Spinal cord (tissue), 9 donors: ENCODE measurements at regions not wholly inside any gene's neighbourhood (a gene's known extent, or its start where the extent isn't known, plus 50 kb on each side); places are given as distances from the start of the nearest gene placed in this dataset.
"Not testable (repeated sequence)": the region's sequence is repeated elsewhere in the genome, so short reads cannot be mapped to it uniquely, and the experiment has no call there.

Experiments
- DNase-seq, 6 donors: peaks; one replicate each; pipeline versions ENCODE4 v3.0.0 to v3.0.0-alpha.2; 2013 to 2015; ENCODE audit warnings: low spot score in 6 of 6, low read depth in 4 of 6
- H3K27ac ChIP-seq: one replicate; pipeline ENCODE4 v1.5.1; 2013; ENCODE audit warnings: low read depth, low read length, control low read depth
- H3K27me3 ChIP-seq: one replicate; pipeline ENCODE4 v1.6.1; 2013; ENCODE audit warnings: low read length; ENCODE audit not compliant: control insufficient read depth, insufficient read depth
- H3K36me3 ChIP-seq: one replicate; pipeline ENCODE4 v1.6.1; 2013; ENCODE audit warnings: low read length; ENCODE audit not compliant: control insufficient read depth, insufficient read depth
- H3K4me1 ChIP-seq: one replicate; pipeline ENCODE4 v1.6.1; 2013; ENCODE audit warnings: low read length; ENCODE audit not compliant: control insufficient read depth, insufficient read depth
- H3K4me3 ChIP-seq: one replicate; pipeline ENCODE4 v1.5.1; 2013; ENCODE audit warnings: low read depth, low read length, control low read depth
- H3K9me3 ChIP-seq: one replicate; pipeline ENCODE4 v1.6.1; 2013; ENCODE audit warnings: low read length; ENCODE audit not compliant: control insufficient read depth, insufficient read depth
- WGBS: methylation state at CpG from one replicate; pipeline ENCODE4 v1.1.5; 2013; ENCODE audit warnings: missing lambda C conversion rate; ENCODE audit not compliant: insufficient coverage; 5-methylcytosine and 5-hydroxymethylcytosine counted together
- donor health status: healthy.

GRCh38 chr14:103230021-103230420 lies 104.0 kb upstream of the EIF5 start:
- Histone ChIP-seq H3K27me3 (peaks cover 4% of the 10 kb centered on the region), H3K36me3 (no peaks in the 10 kb centered on the region), H3K4me1 (peaks cover 7% of the 10 kb centered on the region), H3K27ac (no peak overlapping the region), H3K9me3 (no peaks in the 10 kb centered on the region), H3K4me3 (no peak overlapping the region)
- 96% methylated on average over 9 of the region's 9 CpGs for WGBS
- DNase-seq: no peak

- Histone ChIP-seq H3K27me3 (peaks cover 2% of the 10 kb centered on the region), H3K27ac (no peak overlapping the region), H3K36me3 (no peaks in the 10 kb centered on the region), H3K9me3 (no peaks in the 10 kb centered on the region), H3K4me1 (peaks cover 4% of the 10 kb centered on the region), H3K4me3 (no peak overlapping the region)
- DNase-seq: no peak
- WGBS: 85% methylated on average over 16 of the region's 16 CpGs
These were observed 103.2 kb upstream of the EIF5 start for GRCh38 chr14:103230658-103231334.

- Histone ChIP-seq H3K36me3 (no peaks in the 10 kb centered on the region), H3K27ac (no peak overlapping the region), H3K27me3 (peaks cover 2% of the 10 kb centered on the region), H3K4me1 (peaks cover 9% of the 10 kb centered on the region), H3K4me3 (no peak overlapping the region), H3K9me3 (no peaks in the 10 kb centered on the region)
- 87% methylated on average over 17 of the region's 22 CpGs for WGBS
- no peak for DNase-seq
These were observed 102.5 kb upstream of the EIF5 start for GRCh38 chr14:103231376-103232019.

GRCh38 chr14:103232031-103232808 lies 101.8 kb upstream of the EIF5 start:
- no peak overlapping the region for H3K27ac ChIP-seq
- no peak overlapping the region for H3K4me3 ChIP-seq
- DNase-seq: no peak
- no peaks in the 10 kb centered on the region for H3K27me3 ChIP-seq
- WGBS: 71% methylated on average over 11 of the region's 13 CpGs
- no peaks in the 10 kb centered on the region for H3K9me3 ChIP-seq
- no peaks in the 10 kb centered on the region for H3K36me3 ChIP-seq
- H3K4me1 ChIP-seq: peaks cover 9% of the 10 kb centered on the region

GRCh38 chr14:103232831-103233319 lies 101.2 kb upstream of the EIF5 start:
- no peak overlapping the region for H3K4me3 ChIP-seq
- no peak overlapping the region for H3K27ac ChIP-seq
- 74% methylated on average over 14 of the region's 16 CpGs for WGBS
- H3K9me3 ChIP-seq: no peaks in the 10 kb centered on the region
- no peaks in the 10 kb centered on the region for H3K27me3 ChIP-seq
- DNase-seq: no peak
- peaks cover 9% of the 10 kb centered on the region for H3K4me1 ChIP-seq
- no peaks in the 10 kb centered on the region for H3K36me3 ChIP-seq

GRCh38 chr14:103233328-103233727 lies 100.7 kb upstream of the EIF5 start:
- Histone ChIP-seq H3K4me1 (peaks cover 9% of the 10 kb centered on the region), H3K36me3 (no peaks in the 10 kb centered on the region), H3K4me3 (no peak overlapping the region), H3K27me3 (no peaks in the 10 kb centered on the region), H3K27ac (no peak overlapping the region), H3K9me3 (no peaks in the 10 kb centered on the region)
- DNase-seq: no peak
- WGBS: 98% methylated on average over 3 of the region's 3 CpGs

- H3K27me3 ChIP-seq, H3K36me3 ChIP-seq, H3K9me3 ChIP-seq, H3K4me1 ChIP-seq, DNase-seq, H3K4me3 ChIP-seq, H3K27ac ChIP-seq: not testable (repeated sequence)
- 24% methylated on average over 2 of the region's 9 CpGs for WGBS
These were observed 99.2 kb upstream of the EIF5 start for GRCh38 chr14:103234826-103235225.

GRCh38 chr14:103235506-103235905 lies 98.5 kb upstream of the EIF5 start:
- not testable (repeated sequence) for H3K9me3 ChIP-seq, H3K4me3 ChIP-seq, H3K4me1 ChIP-seq, H3K27me3 ChIP-seq, H3K36me3 ChIP-seq, H3K27ac ChIP-seq
- DNase-seq: peak in 1 of 6 donors; percentile 10
- 41% methylated on average over 4 of the region's 5 CpGs for WGBS

- DNase-seq: no peak
- no peak overlapping the region for H3K4me3 ChIP-seq
- H3K4me1 ChIP-seq: peaks cover 6% of the 10 kb centered on the region
- 96% methylated on average over 4 of the region's 6 CpGs for WGBS
- peaks cover 4% of the 10 kb centered on the region for H3K9me3 ChIP-seq
- no peak overlapping the region for H3K27ac ChIP-seq
- no peaks in the 10 kb centered on the region for H3K36me3 ChIP-seq
- H3K27me3 ChIP-seq: no peaks in the 10 kb centered on the region
These were observed 94.3 kb upstream of the EIF5 start for GRCh38 chr14:103239751-103240150.
